Type B pancreatic cell (in vitro differentiated cells): ENCODE measurements at regions not wholly inside any gene's neighbourhood (a gene's known extent, or its start where the extent isn't known, plus 50 kb on each side); places are given as distances from the start of the nearest gene placed in this dataset.

Source experiments
- DNase-seq: peaks from one replicate; pipeline ENCODE4 v3.0.0; 2021; ENCODE audit warnings: mixed read lengths; ENCODE audit not compliant: unreplicated experiment; ENCODE audit errors: extremely low spot score
- H3K27ac Mint-ChIP-seq: 2 replicates; pipeline ENCODE4 v1.8.0; 2021; ENCODE audit warnings: mild to moderate bottlenecking, mixed read lengths
- H3K27me3 Mint-ChIP-seq: 2 replicates; pipeline ENCODE4 v1.8.0; 2021; ENCODE audit warnings: mixed read lengths
- H3K36me3 Mint-ChIP-seq: 2 replicates; pipeline ENCODE4 v1.8.0; 2021; ENCODE audit warnings: mixed read lengths
- H3K4me1 Mint-ChIP-seq: one replicate; pipeline ENCODE4 v1.8.0; 2021; ENCODE audit warnings: mixed read lengths; ENCODE audit not compliant: unreplicated experiment
- H3K4me3 Mint-ChIP-seq: 2 replicates; pipeline ENCODE4 v1.8.0; 2021; ENCODE audit warnings: mild to moderate bottlenecking, mixed read lengths
- H3K9me3 Mint-ChIP-seq: 2 replicates; pipeline ENCODE4 v1.8.0; 2021; ENCODE audit warnings: mixed read lengths
- CTCF ChIP-seq: fragments of 200-600 bp; sonication (generic); conservative IDR thresholded peaks from 2 replicates; pipeline ENCODE4 v1.5.0; 2021; ENCODE audit warnings: antibody characterized with exemption, mild to moderate bottlenecking

- DNase-seq = no peak
- Mint-ChIP-seq H3K4me1 (no peaks in the 10 kb centered on the region), H3K4me3 (no peak overlapping the region), H3K36me3 (no peaks in the 10 kb centered on the region), H3K27ac (no peak overlapping the region), H3K27me3 (peaks cover 5% of the 10 kb centered on the region), H3K9me3 (peaks cover 10% of the 10 kb centered on the region)
- no peak for TF ChIP-seq CTCF
These were observed 85.2 kb upstream of the FAM216B start for GRCh38 chr13:42696191-42696590.

GRCh38 chr13:42699912-42700311 lies 81.5 kb upstream of the FAM216B start:
- TF ChIP-seq CTCF = no peak
- H3K4me3 Mint-ChIP-seq = no peak overlapping the region
- no peaks in the 10 kb centered on the region for H3K36me3 Mint-ChIP-seq
- no peak for DNase-seq
- H3K27me3 Mint-ChIP-seq = peaks cover 5% of the 10 kb centered on the region
- H3K27ac Mint-ChIP-seq = no peak overlapping the region
- no peaks in the 10 kb centered on the region for H3K4me1 Mint-ChIP-seq
- no peaks in the 10 kb centered on the region for H3K9me3 Mint-ChIP-seq

GRCh38 chr13:42702716-42703115 lies 78.7 kb upstream of the FAM216B start:
- Mint-ChIP-seq H3K4me3 (no peak overlapping the region), H3K9me3 (no peaks in the 10 kb centered on the region)

GRCh38 chr13:42703740-42704139 lies 77.6 kb upstream of the FAM216B start:
- Mint-ChIP-seq H3K27ac (no peak overlapping the region), H3K4me3 (no peak overlapping the region), H3K27me3 (no peaks in the 10 kb centered on the region), H3K36me3 (no peaks in the 10 kb centered on the region), H3K4me1 (no peaks in the 10 kb centered on the region), H3K9me3 (no peaks in the 10 kb centered on the region)
- TF ChIP-seq CTCF = no peak
- no peak for DNase-seq

More at GRCh38 chr13:42702716-42703115, 78.7 kb upstream of the FAM216B start:
- Mint-ChIP-seq H3K36me3 (no peaks in the 10 kb centered on the region), H3K27ac (no peak overlapping the region), H3K27me3 (peaks cover 5% of the 10 kb centered on the region), H3K4me1 (no peaks in the 10 kb centered on the region)
- DNase-seq = no peak
- TF ChIP-seq CTCF = no peak

DNA sequence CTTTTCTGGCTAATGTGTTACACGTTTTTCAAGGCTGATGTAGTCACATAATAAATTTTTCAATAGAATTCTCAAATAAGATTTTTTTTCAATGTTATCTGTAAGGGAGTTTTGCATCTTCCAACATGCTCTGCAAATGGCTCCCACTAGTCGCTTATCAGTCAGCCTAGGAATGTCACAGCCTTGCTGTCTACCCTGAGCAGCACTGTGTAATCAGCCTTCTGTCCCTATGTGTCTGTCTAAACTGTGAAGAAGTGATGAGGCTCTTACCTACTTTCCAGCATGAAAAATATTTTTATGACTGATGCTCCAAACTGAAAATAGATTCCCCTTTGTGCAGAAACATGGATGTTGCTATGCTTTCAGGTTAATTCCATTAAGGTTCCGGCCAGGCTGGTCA lies 75.1 kb upstream of the FAM216B start:
- Mint-ChIP-seq H3K4me1 (no peaks in the 10 kb centered on the region), H3K27ac (no peak overlapping the region), H3K4me3 (no peak overlapping the region), H3K36me3 (no peaks in the 10 kb centered on the region), H3K27me3 (no peaks in the 10 kb centered on the region), H3K9me3 (no peaks in the 10 kb centered on the region)
- TF ChIP-seq CTCF = no peak
- DNase-seq = no peak

DNA sequence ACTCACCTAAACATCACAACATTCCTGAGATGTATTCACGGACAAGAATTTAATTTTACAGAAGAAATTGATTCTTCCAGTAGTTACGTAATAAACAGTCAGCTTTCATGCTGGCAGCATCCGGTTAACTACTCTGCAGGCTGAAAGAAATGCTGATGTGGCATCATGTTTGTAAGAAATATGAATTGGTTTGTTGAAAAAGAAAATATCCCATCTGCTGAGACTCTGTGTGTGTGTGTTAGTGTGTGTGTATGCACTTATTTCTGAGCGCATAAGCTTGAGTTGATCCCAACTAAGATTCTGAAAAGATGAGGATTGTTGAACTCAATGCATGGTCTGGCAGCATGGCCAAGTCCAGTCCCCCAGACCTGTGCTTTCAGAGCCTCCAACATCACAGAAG lies 74.3 kb upstream of the FAM216B start:
- no peak for TF ChIP-seq CTCF
- no peak overlapping the region for H3K27ac Mint-ChIP-seq
- H3K4me3 Mint-ChIP-seq = no peak overlapping the region
- no peak for DNase-seq
- no peaks in the 10 kb centered on the region for H3K36me3 Mint-ChIP-seq
- no peaks in the 10 kb centered on the region for H3K4me1 Mint-ChIP-seq
- H3K9me3 Mint-ChIP-seq = no peaks in the 10 kb centered on the region
- H3K27me3 Mint-ChIP-seq = no peaks in the 10 kb centered on the region
